HG02642 (cell line): ENCODE measurements at regions not wholly inside any gene's neighbourhood (a gene's known extent, or its start where the extent isn't known, plus 50 kb on each side); places are given as distances from the start of the nearest gene placed in this dataset.

Source experiments
- ATAC-seq: cut with Tn5 transposase; IDR thresholded peaks from one replicate; pipeline ENCODE4 v1.9.1; 2021; ENCODE audit warnings: mild to moderate bottlenecking; ENCODE audit not compliant: unreplicated experiment, poor library complexity

- ATAC-seq, result no peak
Measured at GRCh38 chr11:122062763-122063162, 53.3 kb downstream of the BLID start.

DNA sequence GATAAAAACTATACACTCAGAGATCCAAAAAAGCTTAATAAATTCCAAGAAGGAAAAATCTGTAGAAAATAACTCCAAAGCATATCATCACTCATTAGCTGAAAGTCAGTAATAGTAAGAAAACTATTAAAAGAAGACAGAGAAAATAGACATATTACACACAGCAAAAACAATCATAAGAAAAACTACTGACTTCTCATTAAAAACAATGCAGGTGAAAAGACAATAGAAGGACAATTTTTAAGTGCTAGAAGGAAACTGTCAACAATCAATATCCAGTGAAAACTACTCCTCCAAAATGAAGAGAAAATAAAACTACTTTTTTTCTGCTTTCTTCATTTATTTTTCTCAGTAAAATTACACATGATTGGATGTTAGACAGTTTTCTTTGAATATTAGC lies 56.5 kb downstream of the BLID start:
- ATAC-seq, result no peak

DNA sequence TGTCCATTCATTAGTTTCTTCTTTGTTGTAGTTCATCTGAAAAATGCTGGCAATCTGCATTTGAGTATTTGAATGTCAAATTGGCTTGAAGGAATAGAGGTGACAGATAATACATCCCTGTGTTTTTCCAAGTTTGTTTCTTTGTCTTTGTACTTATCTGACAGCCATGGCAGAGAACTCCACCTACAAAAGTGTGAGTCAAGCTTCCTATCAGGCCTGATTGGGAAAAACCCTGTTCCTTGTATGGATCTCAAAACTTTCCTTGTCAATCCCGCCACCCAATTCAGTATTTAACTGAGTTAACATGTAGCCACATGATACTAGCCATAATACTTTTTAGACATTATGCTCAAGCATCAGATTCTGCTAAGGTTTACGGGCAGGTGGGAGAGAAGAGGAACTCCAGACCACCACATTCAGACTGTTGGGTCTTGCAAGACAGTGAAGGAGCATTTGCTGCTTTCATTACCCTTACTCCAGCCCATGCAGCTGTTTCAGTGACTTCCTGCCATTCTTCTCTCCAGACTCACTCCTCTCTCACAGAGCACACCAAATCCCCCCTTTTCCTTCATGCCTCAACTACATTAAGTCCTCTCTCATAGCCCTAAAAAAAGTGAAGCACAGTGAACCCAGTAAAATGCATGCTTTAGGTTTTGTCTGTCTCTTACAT lies 65.9 kb downstream of the BLID start:
- ATAC-seq, result no peak

DNA sequence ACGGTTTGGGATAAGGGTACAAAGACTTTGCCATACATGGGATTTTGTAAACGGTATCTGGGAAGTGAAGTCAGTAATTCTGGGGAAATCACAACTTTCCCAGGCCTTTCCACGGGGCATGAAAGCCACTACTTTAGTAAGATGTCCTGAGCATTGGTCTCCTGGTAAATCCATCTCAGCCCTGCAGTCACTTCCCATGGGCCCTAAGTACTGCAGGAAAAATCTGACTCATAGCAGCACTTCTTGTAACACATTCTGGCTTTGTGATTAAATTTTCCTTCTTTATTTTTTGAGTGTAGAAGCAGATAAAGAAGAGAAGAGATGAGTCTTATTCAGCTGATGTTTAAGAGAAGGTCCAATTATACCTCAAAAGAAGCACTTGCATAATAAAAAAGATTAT lies 67.6 kb downstream of the BLID start:
- no peak for ATAC-seq

DNA sequence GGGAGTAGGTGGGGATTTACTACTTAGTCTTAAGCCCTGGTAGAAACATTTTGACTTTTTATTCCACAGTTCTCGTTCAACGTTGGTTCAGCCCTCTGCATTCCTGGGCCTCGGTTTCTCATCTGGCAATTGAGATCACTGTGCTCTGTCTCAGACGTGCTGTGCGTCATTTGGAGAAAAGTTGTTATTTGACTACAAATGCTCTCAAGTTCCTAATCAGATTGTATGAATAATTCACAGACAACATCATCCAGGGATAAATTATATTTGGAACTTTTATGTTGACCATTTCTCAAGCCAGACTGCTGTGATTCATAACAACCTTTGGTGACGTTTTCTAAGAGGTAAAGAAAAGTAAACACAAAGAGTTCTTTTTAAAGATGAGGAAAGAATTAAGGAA lies 69.2 kb downstream of the BLID start:
- ATAC-seq, result no peak

DNA sequence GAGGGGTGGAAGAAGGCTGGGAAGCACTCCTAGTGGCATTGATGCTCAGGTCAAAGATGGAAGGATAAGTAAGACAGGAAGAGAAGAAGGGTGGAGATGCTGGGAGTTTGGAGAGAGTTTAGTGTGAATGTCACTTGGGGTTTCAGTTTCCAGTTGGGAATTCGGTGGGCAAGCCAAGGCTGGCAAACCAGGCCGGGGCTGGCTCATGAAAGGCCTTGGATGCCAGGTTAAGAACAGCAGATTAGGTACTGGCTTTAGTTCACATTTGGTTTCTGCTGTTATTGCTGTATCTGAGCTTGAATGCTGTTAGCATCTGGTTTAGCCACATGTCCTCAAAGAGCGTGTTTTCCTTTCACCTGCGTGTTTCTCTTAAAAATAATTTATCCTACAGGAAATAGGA lies 69.6 kb downstream of the BLID start:
- ATAC-seq, result no peak

- no peak for ATAC-seq
Measured at GRCh38 chr11:122045181-122045586, 70.8 kb downstream of the BLID start.

- no peak for ATAC-seq
Measured at GRCh38 chr11:122044086-122044485, 71.9 kb downstream of the BLID start.

GRCh38 chr11:122042981-122043380 lies 73.0 kb downstream of the BLID start:
- ATAC-seq, result no peak

- no peak for ATAC-seq
Measured at GRCh38 chr11:122040464-122040863, 75.6 kb downstream of the BLID start.

DNA sequence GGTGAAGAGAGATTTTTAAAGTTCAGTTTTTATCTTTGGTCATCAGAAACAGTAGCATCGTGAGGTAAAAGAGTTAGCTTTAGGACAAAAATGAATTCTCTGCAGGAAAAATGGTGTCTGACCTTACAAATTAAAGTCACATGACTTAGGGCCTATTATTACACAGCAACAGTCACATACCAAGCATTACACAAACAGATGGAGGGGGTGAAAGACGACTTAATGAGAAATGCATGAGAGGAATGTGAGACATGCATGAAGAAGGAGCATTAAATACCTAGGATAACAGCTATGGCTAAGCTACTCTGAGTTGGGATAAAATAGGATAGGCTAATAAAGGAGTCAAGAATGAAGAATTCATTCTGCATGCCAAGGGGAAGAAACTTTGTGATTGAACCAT lies 77.5 kb downstream of the BLID start:
- ATAC-seq, result no peak

GRCh38 chr11:122037911-122038310 lies 78.1 kb downstream of the BLID start:
- no peak for ATAC-seq

DNA sequence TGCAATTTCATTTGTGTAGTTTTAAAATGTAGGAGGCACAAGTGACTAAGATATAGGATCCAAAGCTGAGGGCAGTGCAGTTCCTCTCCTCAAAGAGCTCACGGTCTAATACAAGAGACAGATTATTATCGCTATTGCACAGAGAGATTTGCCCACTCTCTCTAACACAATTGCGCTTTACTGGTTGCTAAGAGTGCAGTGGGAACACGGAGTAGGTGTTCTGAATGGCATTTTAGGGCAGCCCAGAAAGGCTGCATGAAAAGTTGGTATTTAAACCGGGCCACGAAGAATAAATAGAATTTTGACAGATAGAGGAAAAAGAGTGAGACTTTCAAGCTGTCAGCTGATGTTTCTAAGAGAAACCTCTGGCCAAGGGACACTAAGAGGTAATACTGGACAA lies 79.5 kb downstream of the BLID start:
- no peak for ATAC-seq

- ATAC-seq, result no peak
Measured at GRCh38 chr11:122036018-122036417, 80.0 kb downstream of the BLID start.

- ATAC-seq, result no peak
Measured at GRCh38 chr11:122033631-122034030, 82.4 kb downstream of the BLID start.

DNA sequence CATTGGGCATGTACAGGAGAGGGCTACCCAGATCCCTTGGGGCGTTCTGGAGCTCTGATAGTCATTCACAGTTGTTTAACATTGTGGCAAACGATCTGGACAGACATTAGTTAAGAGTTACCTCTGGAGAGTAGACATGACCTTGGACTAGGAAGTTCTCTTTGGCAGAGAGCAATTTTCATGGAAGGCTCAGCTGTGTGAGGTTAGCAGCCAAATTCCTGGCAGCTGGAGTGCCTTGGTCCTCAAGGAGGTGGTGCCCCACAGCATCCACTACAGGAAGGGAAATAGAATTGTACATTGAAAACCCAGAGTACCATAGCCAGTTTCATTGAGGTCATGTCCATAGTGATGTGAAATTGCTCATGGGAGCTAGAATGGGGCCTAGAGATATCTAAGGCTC lies 82.8 kb downstream of the BLID start:
- ATAC-seq, result no peak

GRCh38 chr11:122032317-122032716 lies 83.7 kb downstream of the BLID start:
- no peak for ATAC-seq

- ATAC-seq, result no peak
Measured at GRCh38 chr11:122031813-122032212, 84.2 kb downstream of the BLID start.

GRCh38 chr11:122030286-122030685 lies 85.7 kb downstream of the BLID start:
- ATAC-seq, result no peak

DNA sequence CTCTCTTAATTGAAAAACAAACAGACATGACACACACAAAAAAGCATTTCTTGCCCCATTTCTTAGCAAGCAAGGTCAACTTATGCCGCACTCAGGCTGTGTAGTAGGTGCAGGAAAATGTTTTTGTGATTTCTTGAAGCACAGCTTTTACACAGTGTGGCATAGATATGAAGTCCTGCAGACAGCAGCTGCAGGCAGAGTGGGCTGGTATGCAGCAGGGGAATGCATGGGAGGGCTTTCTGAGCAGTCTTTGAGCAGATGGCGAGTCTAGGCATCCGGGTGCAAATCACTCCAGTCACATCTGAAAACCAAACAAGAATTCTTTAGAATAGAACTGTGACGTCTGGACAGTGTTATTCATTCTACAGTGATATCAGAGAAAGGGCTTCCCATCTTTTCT lies 87.5 kb downstream of the BLID start:
- ATAC-seq, result no peak

DNA sequence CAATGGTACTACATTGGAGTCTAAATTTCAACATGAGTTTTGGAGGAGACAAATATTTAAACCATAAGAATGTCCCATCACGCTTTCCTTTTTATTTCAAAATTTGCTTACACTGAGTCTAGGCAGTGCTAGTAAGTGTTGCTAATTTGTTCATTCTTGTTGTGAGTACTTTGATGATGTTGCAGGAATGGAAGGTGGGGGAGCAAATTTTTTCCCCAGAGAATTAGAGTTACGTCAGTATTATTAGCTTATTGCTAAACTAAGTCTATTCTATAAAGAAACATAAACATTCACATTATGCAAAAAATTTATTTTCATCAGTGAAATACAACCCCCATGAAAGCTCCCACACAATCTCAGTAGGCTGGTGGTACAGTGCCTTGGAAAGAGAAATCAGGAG lies 88.0 kb downstream of the BLID start:
- ATAC-seq, result no peak

- ATAC-seq, result no peak
Measured at GRCh38 chr11:122025757-122026156, 90.3 kb downstream of the BLID start.

GRCh38 chr11:122024278-122024677 lies 91.7 kb downstream of the BLID start:
- no peak for ATAC-seq
